ENCODE measurements at regions not wholly inside any gene's neighbourhood (a gene's known extent, or its start where the extent isn't known, plus 50 kb on each side); places are given as distances from the start of the nearest gene placed in this dataset.

- BruUV-seq (replicated peaks) = no TSS peak
- H3K4me3 ChIP-seq (replicated peaks in 1 of 3; ENCODE audit: insufficient read depth in 1 of 3, low read depth in 1 of 3, low read length in 3 of 3) = no peak overlapping the region
- H3K4me1 ChIP-seq (ENCODE audit: control insufficient read depth, extremely low read depth, insufficient read depth, low read length) = no peaks in the 10 kb centered on the region
- intact Hi-C loops (cut with micrococcal nuclease) = no loop called here
- dilution Hi-C loops (cut with MboI; ENCODE audit: extremely low pct_ligation_motif_present, low sequenced_read_pairs) = no loop called here
- no peak overlapping the region for H3K9ac ChIP-seq (replicated peaks; ENCODE audit: extremely low read depth, insufficient read depth, low read length)
- H3K9me1 ChIP-seq (replicated peaks; ENCODE audit: control insufficient read depth, extremely low read depth, insufficient read depth, low read length) = no peaks in the 10 kb centered on the region
- DNase-seq (ENCODE audit: low read depth, low spot score) (no peak), FAIRE-seq (no peak)
- ChIA-PET CTCF (interaction anchor here (0.8 kb wide), 1 partner anchor 179 kb away, joined by 5 read pairs; no protein-coding TSS in a partner anchor), POLR2A (no interaction called here)
- H3K79me2 ChIP-seq (ENCODE audit: control insufficient read depth, insufficient read depth, low read length) = no peaks in the 10 kb centered on the region
- H4K20me1 ChIP-seq (replicated peaks; ENCODE audit: control insufficient read depth, extremely low read depth, insufficient read depth, low read length) = no peaks in the 10 kb centered on the region
- no peak overlapping the region for H3K27ac ChIP-seq (ENCODE audit: insufficient read depth, low read depth, low read length)
- TF ChIP-seq POLR2A (IDR thresholded peaks at IDR 0.05; ENCODE audit: low read depth, low read length) (no peak), MYC (IDR thresholded peaks at IDR 0.05; ENCODE audit: low read depth, low read length) (no peak), JUN (IDR thresholded peaks at IDR 0.05; ENCODE audit: borderline replicate concordance, insufficient read depth, insufficient read length, low read depth) (no peak), EZH2 (IDR thresholded peaks at IDR 0.05; ENCODE audit: borderline replicate concordance, low read depth, low read length, severe bottlenecking) (no peak)
- no peak overlapping the region for H3K4me2 ChIP-seq (ENCODE audit: insufficient read depth, low read length)
- H3K9me3 ChIP-seq (replicated peaks; ENCODE audit: control insufficient read depth, insufficient read depth, low read length) = no peaks in the 10 kb centered on the region
- H2AFZ ChIP-seq (ENCODE audit: low read depth, low read length) = no peak overlapping the region
- H3K36me3 ChIP-seq (ENCODE audit: control insufficient read depth in 2 of 2, extremely low read depth in 1 of 2, insufficient read depth in 2 of 2, low read length in 2 of 2) = no peaks in the 10 kb centered on the region
- H3K27me3 ChIP-seq (ENCODE audit: control insufficient read depth in 2 of 2, insufficient read depth in 2 of 2, low read length in 2 of 2) = peaks cover 4 to 6% of the 10 kb centered on the region in 2 experiments
These were observed 152.4 kb upstream of the PTPN1 start for GRCh38 chr20:50357783-50358161.

GRCh38 chr20:50358166-50358565 is 152.0 kb upstream of the PTPN1 start:
- Histone ChIP-seq H2AFZ (ENCODE audit: low read depth, low read length) (no peak overlapping the region), H3K9me3 (replicated peaks; ENCODE audit: control insufficient read depth, insufficient read depth, low read length) (no peaks in the 10 kb centered on the region), H3K4me3 (replicated peaks in 1 of 3; ENCODE audit: insufficient read depth in 1 of 3, low read depth in 1 of 3, low read length in 3 of 3) (no peak overlapping the region), H3K9ac (replicated peaks; ENCODE audit: extremely low read depth, insufficient read depth, low read length) (no peak overlapping the region), H3K27me3 (ENCODE audit: control insufficient read depth in 2 of 2, insufficient read depth in 2 of 2, low read length in 2 of 2) (peaks cover 3 to 10% of the 10 kb centered on the region in 2 experiments), H3K79me2 (ENCODE audit: control insufficient read depth, insufficient read depth, low read length) (no peaks in the 10 kb centered on the region), H3K9me1 (replicated peaks; ENCODE audit: control insufficient read depth, extremely low read depth, insufficient read depth, low read length) (no peaks in the 10 kb centered on the region), H3K4me1 (ENCODE audit: control insufficient read depth, extremely low read depth, insufficient read depth, low read length) (no peaks in the 10 kb centered on the region), H4K20me1 (replicated peaks; ENCODE audit: control insufficient read depth, extremely low read depth, insufficient read depth, low read length) (no peaks in the 10 kb centered on the region), H3K4me2 (ENCODE audit: insufficient read depth, low read length) (no peak overlapping the region), H3K27ac (ENCODE audit: insufficient read depth, low read depth, low read length) (no peak overlapping the region), H3K36me3 (ENCODE audit: control insufficient read depth in 2 of 2, extremely low read depth in 1 of 2, insufficient read depth in 2 of 2, low read length in 2 of 2) (no peaks in the 10 kb centered on the region)
- DNase-seq (ENCODE audit: low read depth, low spot score) = no peak
- ChIA-PET CTCF (no interaction called here), POLR2A (no interaction called here)
- TF ChIP-seq, protein P1, sequence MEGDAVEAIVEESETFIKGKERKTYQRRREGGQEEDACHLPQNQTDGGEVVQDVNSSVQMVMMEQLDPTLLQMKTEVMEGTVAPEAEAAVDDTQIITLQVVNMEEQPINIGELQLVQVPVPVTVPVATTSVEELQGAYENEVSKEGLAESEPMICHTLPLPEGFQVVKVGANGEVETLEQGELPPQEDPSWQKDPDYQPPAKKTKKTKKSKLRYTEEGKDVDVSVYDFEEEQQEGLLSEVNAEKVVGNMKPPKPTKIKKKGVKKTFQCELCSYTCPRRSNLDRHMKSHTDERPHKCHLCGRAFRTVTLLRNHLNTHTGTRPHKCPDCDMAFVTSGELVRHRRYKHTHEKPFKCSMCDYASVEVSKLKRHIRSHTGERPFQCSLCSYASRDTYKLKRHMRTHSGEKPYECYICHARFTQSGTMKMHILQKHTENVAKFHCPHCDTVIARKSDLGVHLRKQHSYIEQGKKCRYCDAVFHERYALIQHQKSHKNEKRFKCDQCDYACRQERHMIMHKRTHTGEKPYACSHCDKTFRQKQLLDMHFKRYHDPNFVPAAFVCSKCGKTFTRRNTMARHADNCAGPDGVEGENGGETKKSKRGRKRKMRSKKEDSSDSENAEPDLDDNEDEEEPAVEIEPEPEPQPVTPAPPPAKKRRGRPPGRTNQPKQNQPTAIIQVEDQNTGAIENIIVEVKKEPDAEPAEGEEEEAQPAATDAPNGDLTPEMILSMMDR (IDR thresholded peaks at IDR 0.05; ENCODE audit: extremely low read depth in 1 of 2, insufficient read depth in 1 of 2, low read depth in 1 of 2, low read length in 2 of 2) = no peak
- TF ChIP-seq MYC (IDR thresholded peaks at IDR 0.05; ENCODE audit: low read depth, low read length) (no peak), GATA2 (IDR thresholded peaks at IDR 0.05; ENCODE audit: insufficient read depth, insufficient read length, low read depth, low read length) (no peak), POLR2A (IDR thresholded peaks at IDR 0.05; ENCODE audit: low read depth, low read length) (no peak), JUN (IDR thresholded peaks at IDR 0.05; ENCODE audit: borderline replicate concordance, insufficient read depth, insufficient read length, low read depth) (no peak), EZH2 (IDR thresholded peaks at IDR 0.05; ENCODE audit: borderline replicate concordance, low read depth, low read length, severe bottlenecking) (no peak)
- TF ChIP-seq, protein P2, sequence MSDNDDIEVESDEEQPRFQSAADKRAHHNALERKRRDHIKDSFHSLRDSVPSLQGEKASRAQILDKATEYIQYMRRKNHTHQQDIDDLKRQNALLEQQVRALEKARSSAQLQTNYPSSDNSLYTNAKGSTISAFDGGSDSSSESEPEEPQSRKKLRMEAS (IDR thresholded peaks at IDR 0.05; ENCODE audit: insufficient read depth, insufficient read length) = no peak
- no peak for FAIRE-seq
- intact Hi-C loops (cut with micrococcal nuclease) = no loop called here
- no TSS peak for BruUV-seq (replicated peaks)
- dilution Hi-C loops (cut with MboI; ENCODE audit: extremely low pct_ligation_motif_present, low sequenced_read_pairs) = no loop called here

All from endothelial cell of umbilical vein (primary cell).